HG03064 (cell line): ENCODE measurements at regions not wholly inside any gene's neighbourhood (a gene's known extent, or its start where the extent isn't known, plus 50 kb on each side); places are given as distances from the start of the nearest gene placed in this dataset.

ENCODE experiments used
- ATAC-seq: cut with Tn5 transposase; IDR thresholded peaks from one replicate; pipeline ENCODE4 v1.9.1; 2021; ENCODE audit warnings: low read depth; ENCODE audit not compliant: unreplicated experiment

DNA sequence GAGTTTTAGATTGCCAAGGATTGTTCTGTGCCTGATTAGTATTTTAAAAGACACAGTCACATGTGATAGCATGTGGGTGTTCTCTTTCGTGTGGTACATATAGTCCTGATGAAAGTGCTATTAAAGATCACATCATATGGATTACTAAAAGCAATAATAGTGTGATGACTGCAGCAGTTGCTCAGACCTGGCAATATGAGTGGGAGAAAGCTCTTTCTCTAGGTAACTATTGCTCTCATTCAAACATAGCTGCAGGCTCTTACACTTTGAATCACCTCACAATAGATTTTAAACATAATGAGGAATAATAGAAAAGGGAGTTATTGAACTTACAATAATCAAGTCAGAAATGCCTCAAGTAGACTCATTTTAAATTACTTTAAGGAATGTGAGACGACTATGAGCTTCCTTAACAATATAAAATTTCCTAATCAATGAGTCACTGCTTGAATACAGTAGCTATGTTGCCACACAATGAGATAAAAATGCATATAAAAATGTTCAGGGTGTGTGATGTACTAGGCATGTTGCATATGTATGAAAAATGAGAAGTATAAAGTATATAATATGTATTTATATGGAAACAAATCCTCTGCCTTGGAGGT is 452.1 kb downstream of the TMX3 start:
- no peak for ATAC-seq

DNA sequence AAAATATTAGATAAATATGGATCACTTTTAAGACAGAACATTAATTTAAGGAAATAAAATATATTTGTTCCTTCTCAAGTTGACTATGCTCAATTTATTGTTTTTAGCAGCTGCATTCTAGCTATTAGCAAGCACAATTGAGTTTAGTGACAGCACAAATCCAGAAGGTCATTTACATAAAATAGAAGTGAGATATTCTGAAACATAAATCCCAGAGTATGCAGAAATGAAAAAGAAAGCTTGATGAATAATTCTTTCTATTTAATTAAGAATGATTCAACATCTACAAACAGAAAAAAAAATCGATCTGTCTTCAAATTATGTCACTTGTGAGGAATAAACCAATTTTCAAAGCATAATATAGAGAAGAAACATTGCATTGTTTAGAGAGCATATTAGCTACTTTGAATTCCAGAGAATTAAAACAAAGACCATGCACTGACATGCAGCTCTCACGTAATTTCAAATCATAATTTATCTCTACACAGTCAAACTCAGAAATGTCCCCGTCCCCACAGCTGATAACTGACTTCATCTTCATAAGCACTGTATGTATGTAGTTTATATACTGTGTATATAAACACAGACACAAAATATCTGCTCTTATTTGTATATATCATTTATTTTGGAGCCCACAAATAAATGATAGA is 458.4 kb downstream of the TMX3 start:
- no peak for ATAC-seq

DNA sequence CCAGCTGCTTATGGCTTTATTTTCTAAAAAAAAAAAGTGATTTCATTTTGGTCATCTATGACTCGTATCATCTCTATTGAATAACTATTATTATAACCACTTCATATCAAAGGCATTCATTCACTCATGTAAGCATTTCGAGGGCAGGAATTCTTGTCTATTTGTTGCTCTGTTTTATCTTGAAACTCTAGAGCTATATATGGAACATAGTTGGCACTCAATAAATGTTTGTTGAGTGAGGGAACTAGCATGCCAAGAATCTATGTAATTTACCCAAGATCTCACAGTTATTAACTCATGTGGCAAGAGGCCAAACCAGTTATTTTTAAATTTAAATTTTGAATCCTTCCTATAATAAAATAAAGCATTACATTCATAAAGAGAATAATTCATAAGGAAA is 470.1 kb downstream of the TMX3 start:
- no peak for ATAC-seq

DNA sequence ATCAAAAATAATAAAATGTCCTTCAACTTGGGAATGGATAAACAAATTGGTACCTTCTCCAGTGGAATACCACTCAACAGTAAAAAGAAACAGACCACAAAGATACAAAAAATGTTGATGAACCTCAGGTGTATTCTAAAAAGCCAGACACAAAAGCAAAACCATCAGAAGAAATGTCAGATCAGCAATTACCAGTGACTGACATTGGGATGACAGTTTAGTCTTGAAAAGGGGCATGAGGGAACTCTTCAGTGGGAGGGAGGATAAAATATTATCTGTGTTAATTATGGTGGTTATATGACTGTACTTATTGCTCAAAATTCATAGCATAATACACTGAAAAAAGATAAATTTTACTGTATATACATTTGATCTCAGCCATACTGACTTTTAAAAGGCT is 473.0 kb downstream of the TMX3 start:
- ATAC-seq = no peak

DNA sequence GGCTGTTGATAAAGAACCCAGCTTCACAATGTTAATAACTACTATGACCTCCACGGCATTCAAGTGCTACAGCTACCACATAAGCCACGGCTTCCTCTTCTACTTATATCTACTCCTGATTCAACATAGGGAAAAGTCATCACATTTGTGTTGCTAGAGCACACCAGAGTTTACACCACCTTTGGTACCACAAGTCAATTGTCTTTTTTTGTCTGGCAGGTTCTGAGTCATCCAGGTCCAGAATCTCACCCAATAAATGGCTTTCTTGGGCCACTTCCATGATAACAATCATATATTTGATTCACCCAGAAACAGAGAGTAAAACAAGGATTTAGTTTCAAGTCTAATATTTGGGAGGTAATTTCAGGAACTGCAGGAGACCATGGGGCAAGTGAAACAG is 480.2 kb downstream of the TMX3 start:
- no peak for ATAC-seq

DNA sequence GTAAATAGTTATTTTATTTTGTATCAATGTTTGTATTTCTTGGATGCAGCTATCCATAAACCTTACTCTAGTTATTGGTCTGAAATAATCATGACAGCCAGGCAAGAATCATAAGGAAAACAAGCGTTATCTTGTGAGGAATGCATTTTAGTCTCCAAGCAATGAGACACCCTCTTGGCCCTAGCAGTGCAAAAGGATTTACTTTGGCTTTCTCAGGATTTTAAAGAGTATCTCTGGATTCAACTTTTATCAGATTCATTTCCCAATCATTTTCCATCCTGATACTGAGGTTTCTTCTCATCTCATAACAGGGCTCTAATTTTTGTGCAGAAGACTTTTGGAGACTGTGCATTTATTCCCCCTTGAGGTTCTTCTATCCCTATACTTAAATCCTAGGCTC is 480.8 kb downstream of the TMX3 start:
- ATAC-seq = no peak

DNA sequence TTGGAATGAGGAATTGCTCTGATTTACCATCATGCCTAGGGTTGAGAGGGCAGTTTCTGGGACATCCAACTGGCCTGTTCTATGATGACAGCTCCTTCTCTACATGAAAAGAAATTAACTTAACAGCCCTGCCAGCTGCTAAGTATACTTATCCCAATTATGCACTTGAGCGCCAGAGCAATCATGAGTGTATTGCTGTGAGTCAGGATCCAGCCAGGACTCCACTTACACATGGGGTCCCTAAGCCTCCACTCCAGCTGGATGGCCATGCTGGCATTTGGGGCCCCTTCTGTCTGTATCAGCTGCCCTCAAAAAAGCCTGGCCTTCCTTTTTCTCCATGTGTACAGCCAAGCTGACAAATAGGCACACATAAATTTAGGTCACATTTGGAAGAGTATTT is 481.9 kb downstream of the TMX3 start:
- no peak for ATAC-seq

DNA sequence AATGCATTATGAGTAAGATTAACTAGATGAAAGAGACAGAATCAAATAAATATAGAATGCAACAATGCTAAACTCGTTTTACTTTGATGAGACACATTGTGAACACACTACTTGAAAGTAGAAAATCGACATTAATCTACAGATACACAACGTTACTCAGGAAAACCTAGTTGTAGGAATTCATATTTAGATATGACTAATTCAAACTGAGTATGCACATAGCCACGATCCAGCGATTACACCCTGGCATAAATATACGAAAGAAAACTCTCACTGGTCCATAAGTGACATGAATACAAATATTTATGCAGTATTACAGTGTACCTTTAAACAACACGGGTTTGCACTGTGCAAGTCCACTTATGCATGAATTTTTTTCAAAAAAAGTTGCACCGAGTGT is 485.6 kb downstream of the TMX3 start:
- ATAC-seq = no peak

DNA sequence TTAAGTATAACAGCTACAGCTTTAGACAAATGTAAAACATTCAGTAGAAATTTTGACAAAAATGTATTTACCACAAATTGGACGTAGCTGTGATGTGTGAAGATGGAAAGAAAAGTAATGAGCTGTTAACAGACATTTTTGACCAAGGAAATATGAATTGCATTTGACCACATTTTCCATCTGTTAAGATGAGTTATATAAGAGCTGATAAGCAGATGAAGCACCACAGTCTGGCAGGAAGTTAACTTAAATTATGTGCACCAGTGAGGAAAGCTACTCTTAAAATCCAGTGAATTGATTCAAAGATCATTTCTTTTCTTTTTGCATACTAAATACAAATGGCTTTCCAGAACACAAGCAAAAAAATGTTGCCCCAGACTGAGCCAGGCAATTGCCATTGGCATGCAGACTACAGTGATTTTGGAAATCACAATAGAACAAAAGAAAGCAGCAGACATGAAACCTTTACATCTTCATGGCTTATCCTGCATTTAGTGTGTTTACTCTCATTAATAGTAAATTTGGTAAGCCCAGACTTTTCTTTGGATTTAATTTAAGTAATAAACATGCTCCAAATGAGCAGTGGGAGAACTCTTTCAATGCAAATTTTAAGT is 493.7 kb downstream of the TMX3 start:
- no peak for ATAC-seq

DNA sequence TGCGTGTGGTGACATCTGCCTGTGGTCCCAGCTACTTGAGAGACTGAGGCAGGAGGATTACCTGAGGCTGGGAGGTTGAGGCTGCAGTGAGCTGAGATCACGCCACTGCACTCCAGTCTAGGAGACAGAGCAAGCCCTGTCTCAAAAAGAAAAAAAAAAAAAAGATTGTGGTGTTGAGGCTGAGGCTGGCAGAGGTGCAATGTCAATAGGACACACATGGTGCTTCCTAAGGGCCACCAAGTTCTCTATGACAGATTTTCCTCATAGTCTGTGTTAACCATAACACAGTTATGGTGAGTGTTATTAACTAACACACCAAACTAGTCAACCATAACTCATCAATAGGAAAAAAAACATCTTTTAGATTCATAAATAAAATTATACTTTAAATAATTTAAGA is 494.4 kb downstream of the TMX3 start:
- no peak for ATAC-seq

DNA sequence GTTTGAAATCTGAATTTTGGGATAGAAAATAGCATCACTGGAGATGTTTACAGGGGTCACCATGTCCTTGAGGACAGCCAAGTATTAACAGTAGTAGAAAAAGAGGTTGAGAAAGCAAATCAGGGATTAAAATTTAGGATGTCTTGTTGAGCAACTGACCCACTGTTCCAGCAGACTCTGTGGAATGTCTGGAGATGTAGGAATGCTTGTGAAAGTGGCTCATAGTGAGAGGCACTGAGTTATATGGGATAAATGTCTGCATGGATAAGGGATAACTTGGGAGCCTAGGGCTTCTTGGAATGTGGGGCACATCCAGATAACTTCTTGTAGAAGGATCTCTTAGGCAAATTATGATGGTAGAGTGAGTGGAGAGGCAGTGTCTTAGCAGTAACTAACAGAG is 495.0 kb downstream of the TMX3 start:
- ATAC-seq = no peak

DNA sequence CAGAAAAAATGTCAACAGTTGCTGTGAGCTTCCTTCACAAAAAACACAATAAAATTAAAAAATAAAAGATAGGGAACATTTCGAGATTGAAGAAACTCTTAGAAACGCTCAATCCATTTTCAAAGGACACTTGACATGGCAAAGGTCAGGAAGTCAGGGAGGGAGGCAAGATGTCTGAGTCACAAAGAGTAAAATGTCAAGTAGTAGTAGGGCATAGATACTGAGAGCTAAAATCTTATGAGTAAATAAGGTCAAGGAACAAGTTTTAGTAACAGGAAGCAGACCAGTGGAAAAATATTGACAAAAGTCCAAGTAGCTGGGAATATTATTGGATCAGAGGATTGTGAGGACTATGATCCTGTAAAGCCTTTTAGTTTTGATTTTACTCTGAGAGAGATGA is 495.6 kb downstream of the TMX3 start:
- no peak for ATAC-seq

DNA sequence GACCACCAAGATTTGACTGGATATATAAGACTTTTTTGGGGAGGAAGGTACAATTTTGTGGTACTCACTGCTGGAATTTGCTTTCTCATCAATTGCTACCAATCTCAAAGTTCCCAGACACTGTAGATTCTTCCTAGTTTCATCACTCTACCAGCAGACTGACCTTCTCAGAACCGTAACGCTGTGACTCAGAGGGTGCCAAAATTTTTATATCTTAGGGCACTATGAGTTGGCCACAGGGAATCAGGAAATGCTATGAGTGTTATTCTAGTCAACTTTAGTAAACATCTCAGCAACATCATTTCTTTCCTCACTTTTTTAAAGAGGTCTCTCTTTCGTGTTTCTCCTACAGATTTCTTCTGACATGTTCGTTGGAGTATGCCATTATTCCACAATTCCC is 499.0 kb downstream of the TMX3 start:
- no peak for ATAC-seq

DNA sequence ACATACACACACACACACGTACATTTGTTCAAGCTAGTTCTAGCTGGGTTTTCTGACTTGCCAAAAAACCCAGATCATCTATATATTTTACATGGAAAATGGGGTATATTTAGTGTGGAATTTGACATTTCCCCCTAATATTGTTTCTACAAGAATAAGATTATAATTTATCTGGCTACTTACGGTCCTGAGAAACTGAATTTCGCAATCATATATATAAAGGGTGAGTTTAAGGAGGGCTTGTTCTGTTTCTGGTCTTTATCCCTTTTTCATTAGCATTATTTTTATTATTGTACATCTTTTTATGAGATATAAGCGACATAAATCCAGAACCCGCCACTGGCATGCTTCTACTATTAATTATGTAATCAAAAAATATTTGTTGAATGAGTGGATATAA is 528.9 kb downstream of the TMX3 start:
- ATAC-seq = no peak

DNA sequence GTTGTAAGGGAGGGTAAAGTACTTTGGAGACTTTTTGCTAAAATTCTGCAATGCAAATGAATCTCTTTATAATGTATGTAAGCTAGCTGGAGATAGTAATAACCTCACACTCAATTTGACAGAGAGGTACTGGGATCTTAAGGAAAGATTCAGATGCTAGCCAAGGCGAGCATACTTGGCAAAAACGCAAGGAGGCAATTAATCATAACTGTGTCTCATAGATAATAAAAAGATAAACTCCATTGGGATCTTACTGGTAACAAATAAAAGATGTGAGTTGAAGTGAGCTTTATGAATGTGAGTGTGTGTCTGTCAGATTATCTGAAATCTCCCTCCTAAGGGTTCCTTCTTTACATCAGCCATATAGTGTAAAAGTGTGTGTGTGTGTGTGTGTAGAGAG is 533.0 kb downstream of the TMX3 start:
- ATAC-seq = no peak

DNA sequence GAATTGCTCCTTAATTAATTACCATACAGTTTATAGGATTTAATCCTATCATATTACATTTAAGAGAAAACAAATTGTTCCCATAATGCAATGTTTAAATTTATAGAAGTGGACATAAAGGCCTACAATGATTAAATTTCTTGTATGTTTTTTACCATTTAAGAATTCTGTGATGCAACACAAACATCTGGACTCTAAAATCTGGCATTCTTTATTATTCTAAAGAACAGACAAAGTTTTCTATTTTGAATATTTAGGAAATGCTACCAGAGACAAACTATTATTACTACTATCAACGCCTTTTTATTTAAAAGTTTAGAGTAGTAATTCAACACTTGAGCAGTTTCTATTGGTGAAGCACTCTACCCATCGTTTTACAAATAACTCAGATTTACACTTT is 535.1 kb downstream of the TMX3 start:
- ATAC-seq = no peak

DNA sequence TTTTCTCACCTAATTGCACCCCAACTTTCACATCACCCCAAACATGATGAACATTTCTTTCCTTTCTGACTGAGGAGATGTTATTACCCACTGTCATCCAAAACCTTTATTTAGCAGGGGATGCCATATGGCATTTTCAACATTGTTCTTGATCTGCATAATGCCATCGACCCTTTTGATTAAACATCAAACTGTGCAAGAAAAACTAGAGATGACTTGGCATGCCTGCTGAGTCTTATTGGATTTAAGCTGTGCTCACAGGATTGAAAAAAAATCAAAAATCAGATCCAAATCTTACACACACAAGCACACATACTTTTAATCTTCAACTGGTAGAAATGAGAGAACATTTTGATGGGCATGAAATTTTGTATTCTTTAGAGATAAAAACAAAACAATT is 536.0 kb downstream of the TMX3 start:
- ATAC-seq = no peak

DNA sequence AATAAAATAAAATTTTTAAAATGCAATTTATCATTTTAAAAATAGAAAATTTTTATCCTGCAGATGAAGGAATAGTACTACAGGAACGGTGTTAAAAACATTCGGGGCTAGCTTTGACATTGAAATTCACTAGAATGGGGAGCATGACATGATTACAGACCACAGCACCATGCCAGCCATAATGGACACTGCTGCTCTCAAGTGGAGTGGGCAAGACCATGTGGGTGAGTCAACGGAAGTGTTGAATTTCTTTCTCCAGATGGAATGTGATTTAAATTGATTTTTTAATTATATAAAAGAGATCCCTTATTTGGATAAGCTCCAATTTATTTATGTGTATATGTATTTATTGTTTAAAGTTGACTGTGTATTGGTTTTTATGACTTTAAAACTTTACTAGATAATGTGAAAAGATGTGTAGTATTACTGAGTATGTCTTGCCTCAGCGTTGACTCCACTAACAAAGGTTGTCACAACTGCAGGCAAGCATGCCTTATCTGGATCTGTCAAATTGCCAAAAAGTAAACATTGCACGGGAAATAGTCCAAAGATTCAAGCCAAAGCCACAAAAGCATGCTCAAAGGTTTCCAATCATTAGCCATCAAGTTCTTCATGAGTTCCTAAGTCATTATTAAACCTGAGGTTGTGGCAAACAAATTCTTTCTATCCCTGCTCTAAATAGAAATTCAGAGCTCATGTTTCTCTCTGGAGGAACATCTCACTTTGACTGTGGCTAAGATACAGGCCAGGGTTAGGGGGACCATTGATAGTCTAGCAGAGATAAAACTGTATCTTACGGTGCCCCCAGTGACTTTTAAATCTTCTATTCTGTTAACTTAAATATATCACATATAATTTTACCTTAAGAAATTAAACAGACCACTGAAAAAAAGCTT is 536.9 kb downstream of the TMX3 start:
- no peak for ATAC-seq

DNA sequence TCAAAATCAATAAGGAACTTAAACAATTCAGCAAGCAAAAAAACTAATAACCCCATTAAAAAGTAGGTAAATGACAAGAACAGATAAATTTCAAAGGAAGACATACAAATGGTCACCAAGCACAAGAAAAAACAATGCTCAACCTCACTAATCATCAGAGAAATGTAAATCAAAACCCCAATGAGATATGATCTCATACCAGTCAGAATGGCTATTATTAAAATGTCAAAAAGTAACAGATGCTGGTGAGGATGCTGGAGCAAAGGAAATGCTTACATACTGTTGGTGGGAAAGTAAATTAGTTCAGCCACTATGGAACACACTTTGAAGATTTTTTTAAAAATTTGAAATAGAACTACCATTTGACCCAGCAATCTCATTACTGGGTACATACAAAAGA is 538.0 kb downstream of the TMX3 start:
- ATAC-seq = no peak

DNA sequence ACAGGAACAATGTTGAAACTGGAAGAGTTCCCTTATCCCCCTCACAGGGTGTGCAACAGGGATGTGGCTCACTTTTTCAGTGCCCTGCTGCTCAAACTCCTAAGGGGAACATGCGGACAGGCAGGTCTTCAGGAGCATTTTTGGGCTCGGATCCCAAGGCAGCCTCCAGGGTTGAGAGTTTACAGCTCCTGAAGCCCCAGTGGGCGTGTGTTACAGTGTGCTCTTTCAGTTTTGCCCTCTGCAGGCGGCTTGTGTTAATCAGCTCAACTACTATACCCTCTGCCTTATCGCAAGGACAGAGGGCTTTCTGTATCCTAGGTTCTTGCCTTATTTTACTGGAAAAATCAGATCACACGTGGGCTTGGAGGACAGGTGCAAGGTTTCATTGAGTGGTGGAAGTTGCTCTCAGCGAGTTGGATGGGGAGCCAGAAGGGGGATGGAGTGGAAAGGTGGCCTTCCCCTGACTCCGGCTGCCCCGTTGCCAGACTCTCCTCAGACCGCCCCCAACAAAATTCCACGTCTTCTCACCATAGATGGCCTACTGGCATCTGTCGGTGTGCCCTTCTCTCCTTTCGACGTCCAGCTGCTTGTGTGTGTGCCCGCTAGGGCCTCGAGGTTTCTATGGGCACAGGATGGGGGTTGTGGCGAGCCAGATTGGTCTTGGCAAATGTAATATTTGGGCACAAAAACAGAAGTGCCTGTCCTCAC is 541.9 kb downstream of the TMX3 start:
- no peak for ATAC-seq

DNA sequence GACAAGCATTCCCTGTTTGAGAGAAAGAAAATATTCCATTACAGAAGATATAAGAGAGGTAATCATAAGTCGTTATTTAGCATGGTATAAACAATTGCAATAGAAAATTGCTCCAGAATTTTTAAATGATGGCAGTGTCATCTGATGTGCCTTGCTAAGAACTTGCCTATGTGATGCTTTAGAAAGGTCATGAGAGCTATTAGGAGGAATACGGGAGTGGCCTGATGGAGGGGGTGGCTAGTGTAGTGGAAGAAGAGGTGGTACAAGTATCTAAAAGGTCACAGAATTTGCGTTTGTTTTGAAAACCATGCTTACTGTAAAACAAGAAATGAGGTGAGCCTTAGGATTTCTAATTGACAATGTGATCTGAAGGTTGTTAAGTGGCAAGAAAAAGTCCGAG is 550.0 kb downstream of the TMX3 start:
- ATAC-seq = no peak
